Liver (tissue), 8 donors: ENCODE measurements at regions not wholly inside any gene's neighbourhood (a gene's known extent, or its start where the extent isn't known, plus 50 kb on each side); places are given as distances from the start of the nearest gene placed in this dataset.

Experiments
- DNase-seq: peaks from one replicate; pipeline ENCODE4 v3.0.0-alpha.2; 2017; ENCODE audit warnings: low spot score
- H3K27ac ChIP-seq, 2 donors: one replicate each; pipeline ENCODE4 v1.7.0; 2013; ENCODE audit warnings: inconsistent platforms in 2 of 2, low read length in 2 of 2, control low read depth in 1 of 2, low read depth in 1 of 2, mild to moderate bottlenecking in 1 of 2
- H3K27me3 ChIP-seq, 4 donors: one replicate each; pipeline versions ENCODE4 v1.6.1 to v1.7.0; 2013; ENCODE audit warnings: low read length in 3 of 4, inconsistent platforms in 1 of 4, mild to moderate bottlenecking in 1 of 4, moderate library complexity in 1 of 4; ENCODE audit not compliant: control insufficient read depth in 4 of 4, insufficient read depth in 4 of 4
- H3K36me3 ChIP-seq, 4 donors: one replicate each; pipeline versions ENCODE4 v1.6.1 to v1.7.0; 2013; ENCODE audit warnings: low read length in 3 of 4, mild to moderate bottlenecking in 3 of 4, low read depth in 1 of 4, moderate library complexity in 1 of 4; ENCODE audit not compliant: control insufficient read depth in 4 of 4, insufficient read depth in 3 of 4
- H3K4me1 ChIP-seq, 4 donors: one replicate each; pipeline versions ENCODE4 v1.6.1 to v1.7.0; 2013; ENCODE audit warnings: low read length in 3 of 4, mild to moderate bottlenecking in 3 of 4, moderate library complexity in 1 of 4; ENCODE audit not compliant: control insufficient read depth in 4 of 4, insufficient read depth in 4 of 4
- H3K4me3 ChIP-seq, 3 donors: one replicate each; pipeline versions ENCODE4 v1.6.1 to v1.7.0; 2013; ENCODE audit warnings: low read length in 3 of 3, control low read depth in 1 of 3, low read depth in 1 of 3, mild to moderate bottlenecking in 1 of 3
- H3K9ac ChIP-seq, 2 donors: one replicate each; pipeline ENCODE4 v1.7.0; 2013; ENCODE audit warnings: low read length in 2 of 2, mild to moderate bottlenecking in 2 of 2, moderate library complexity in 2 of 2, control low read depth in 1 of 2, low read depth in 1 of 2
- H3K9me3 ChIP-seq, 4 donors: one replicate each; pipeline versions ENCODE4 v1.6.1 to v1.7.0; 2013; ENCODE audit warnings: low read length in 3 of 4; ENCODE audit not compliant: control insufficient read depth in 4 of 4
- ATF3 ChIP-seq: IDR thresholded peaks from 2 replicates; pipeline ENCODE4 v1.6.1; 2016; ENCODE audit warnings: antibody characterized with exemption
- CTCF ChIP-seq: fragments of 150-350 bp; IDR thresholded peaks from 2 replicates; pipeline ENCODE4 v1.5.1; 2017; ENCODE audit warnings: improper control_type of control experiment, low read depth, low read length; ENCODE audit not compliant: missing input control
- EGR1 ChIP-seq, 2 donors: IDR thresholded peaks; 2 replicates each; pipeline ENCODE4 v1.6.1; 2016 to 2018; ENCODE audit warnings: antibody characterized with exemption in 2 of 2, low read depth in 2 of 2
- FOXA2 ChIP-seq: IDR thresholded peaks from 2 replicates; pipeline ENCODE4 v1.6.1; 2016; ENCODE audit warnings: antibody characterized with exemption
- GABPA ChIP-seq, 2 donors: IDR thresholded peaks in 1 of 2; conservative IDR thresholded peaks in 1 of 2; 2 replicates each; pipeline ENCODE4 v1.6.1; 2016; ENCODE audit warnings: antibody characterized with exemption in 2 of 2, mild to moderate bottlenecking in 1 of 2, moderate library complexity in 1 of 2
- HNF4A ChIP-seq, 2 donors: conservative IDR thresholded peaks; 2 replicates each; pipeline ENCODE4 v1.6.1; 2016; ENCODE audit warnings: antibody characterized with exemption in 2 of 2, mild to moderate bottlenecking in 2 of 2
- HNF4G ChIP-seq: IDR thresholded peaks from 2 replicates; pipeline ENCODE4 v1.6.1; 2016; ENCODE audit warnings: antibody characterized with exemption
- JUND ChIP-seq, 2 donors: IDR thresholded peaks; 2 replicates each; pipeline ENCODE4 v1.6.1; 2016; ENCODE audit warnings: antibody characterized with exemption in 2 of 2
- MAX ChIP-seq: IDR thresholded peaks from 2 replicates; pipeline ENCODE4 v1.6.1; 2016; ENCODE audit warnings: antibody characterized with exemption
- RAD21 ChIP-seq, 2 donors: IDR thresholded peaks; 2 replicates each; pipeline ENCODE4 v1.6.1; 2016; ENCODE audit warnings: antibody characterized with exemption in 2 of 2, mild to moderate bottlenecking in 2 of 2
- REST ChIP-seq: IDR thresholded peaks from 2 replicates; pipeline ENCODE4 v1.6.1; 2016; ENCODE audit warnings: antibody characterized with exemption, mild to moderate bottlenecking
- RXRA ChIP-seq, 2 donors: IDR thresholded peaks; 2 replicates each; pipeline ENCODE4 v1.6.1; 2017 to 2018; ENCODE audit warnings: antibody characterized with exemption in 2 of 2, mild to moderate bottlenecking in 1 of 2
- SP1 ChIP-seq: IDR thresholded peaks from 2 replicates; pipeline ENCODE4 v1.6.1; 2018; ENCODE audit warnings: antibody characterized with exemption, mild to moderate bottlenecking
- TAF1 ChIP-seq: conservative IDR thresholded peaks from 2 replicates; pipeline ENCODE4 v1.6.1; 2016; ENCODE audit warnings: antibody characterized with exemption, mild to moderate bottlenecking
- YY1 ChIP-seq: IDR thresholded peaks from 2 replicates; pipeline ENCODE4 v1.6.1; 2016; ENCODE audit warnings: antibody characterized with exemption, mild to moderate bottlenecking
- ZBTB33 ChIP-seq: IDR thresholded peaks from 2 replicates; pipeline ENCODE4 v1.6.1; 2016; ENCODE audit warnings: antibody characterized with exemption
- WGBS: extraction: QIAGEN DNeasy Blood & Tissue Kit; methylation state at CpG from one replicate; pipeline ENCODE4 v1.1.7; 2013; 5-methylcytosine and 5-hydroxymethylcytosine counted together
- donor health status: healthy.
- donor health status: healthy.
- donor health status: healthy.
- donor health status: healthy.
- donor health status: healthy.

GRCh38 chr9:118483677-118484076 lies 779.5 kb downstream of the TLR4 start:
- no peak overlapping the region for H3K9ac ChIP-seq
- 54% methylated on average over 2 of the region's 2 CpGs for WGBS
- H3K9me3 ChIP-seq: no peaks in the 10 kb centered on the region
- H3K27me3 ChIP-seq: no peaks in the 10 kb centered on the region
- no peak overlapping the region for H3K4me3 ChIP-seq
- no peak overlapping the region for H3K27ac ChIP-seq
- peaks cover 0 to under 1% (median 0%) of the 10 kb centered on the region in 4 donors for H3K4me1 ChIP-seq
- H3K36me3 ChIP-seq: no peaks in the 10 kb centered on the region
- DNase-seq: no peak
- no peak for TF ChIP-seq TAF1
- TF ChIP-seq CTCF: no peak
- no peak for TF ChIP-seq REST
- TF ChIP-seq EGR1 (IDR thresholded peaks at IDR 0.05; ENCODE audit: low read depth in 2 of 2): no peak
- no peak for TF ChIP-seq RXRA (IDR thresholded peaks at IDR 0.05)
- TF ChIP-seq FOXA2: no peak
- TF ChIP-seq RAD21 (IDR thresholded peaks at IDR 0.05): no peak
- TF ChIP-seq MAX: no peak
- no peak for TF ChIP-seq ATF3
- no peak for TF ChIP-seq HNF4G
- no peak for TF ChIP-seq ZBTB33
- TF ChIP-seq SP1: no peak
- TF ChIP-seq YY1: no peak
- no peak for TF ChIP-seq HNF4A (conservative IDR thresholded peaks at IDR 0.05)
- no peak for TF ChIP-seq GABPA (IDR thresholded peaks at IDR 0.05 in 1 of 2, conservative IDR thresholded peaks at IDR 0.05 in 1 of 2)
- no peak for TF ChIP-seq JUND (IDR thresholded peaks at IDR 0.05)

GRCh38 chr9:118503236-118503635 lies 799.0 kb downstream of the TLR4 start:
- H3K4me1 ChIP-seq: no peaks in the 10 kb centered on the region
- H3K9me3 ChIP-seq: no peaks in the 10 kb centered on the region
- no peaks in the 10 kb centered on the region for H3K27me3 ChIP-seq
- 59% methylated on average over 1 of the region's 1 CpG for WGBS
- no peaks in the 10 kb centered on the region for H3K36me3 ChIP-seq
- no peak overlapping the region for H3K27ac ChIP-seq
- H3K9ac ChIP-seq: no peak overlapping the region
- TF ChIP-seq JUND (IDR thresholded peaks at IDR 0.05): no peak
- H3K4me3 ChIP-seq: no peak overlapping the region
- DNase-seq: no peak
